Ovary (tissue), 7 donors: ENCODE measurements at regions not wholly inside any gene's neighbourhood (a gene's known extent, or its start where the extent isn't known, plus 50 kb on each side); places are given as distances from the start of the nearest gene placed in this dataset.
"Not testable (repeated sequence)": the region's sequence is repeated elsewhere in the genome, so short reads cannot be mapped to it uniquely, and the experiment has no call there.

ENCODE experiments used
- DNase-seq, 5 donors: peaks; one replicate each; pipeline ENCODE4 v3.0.0-alpha.2; 2019 to 2020
- H3K27ac ChIP-seq, 2 donors: fragments of 200-600 bp; one replicate each; pipeline versions ENCODE4 v1.5.1 to v1.8.0; 2019 to 2022
- H3K27me3 ChIP-seq: fragments of 200-600 bp; one replicate; pipeline ENCODE4 v1.8.0; 2022
- H3K36me3 ChIP-seq: fragments of 200-600 bp; sonication (generic); one replicate; pipeline ENCODE4 v1.5.1; 2019
- H3K4me1 ChIP-seq: one replicate; pipeline ENCODE4 v1.8.1; 2013; ENCODE audit warnings: mild to moderate bottlenecking, moderate library complexity; ENCODE audit not compliant: insufficient read depth
- H3K4me3 ChIP-seq: fragments of 200-600 bp; sonication (generic); one replicate; pipeline ENCODE4 v1.5.1; 2017
- H3K9me3 ChIP-seq, 2 donors: fragments of 200-600 bp in 1 of 2; sonication (generic) in 1 of 2; one replicate each; pipeline versions ENCODE4 v1.5.1 to v1.8.1; 2013 to 2019; ENCODE audit warnings: mild to moderate bottlenecking in 1 of 2, moderate library complexity in 1 of 2
- CTCF ChIP-seq, 3 donors: fragments of 450-650 bp in 2 of 3; fragments of 200-600 bp in 1 of 3; IDR thresholded peaks; one replicate each; pipeline versions ENCODE4 v1.5.1 to v1.8.0; 2016 to 2022; ENCODE audit warnings: antibody characterized with exemption in 3 of 3, mild to moderate bottlenecking in 1 of 3
- EP300 ChIP-seq: sonication (generic); formaldehyde crosslinking; IDR thresholded peaks from one replicate; pipeline ENCODE4 v1.6.1; 2017; ENCODE audit warnings: antibody characterized with exemption
- POLR2A ChIP-seq: fragments of 450-650 bp; IDR thresholded peaks from one replicate; pipeline ENCODE4 v1.6.1; 2017; ENCODE audit warnings: antibody characterized with exemption, mild to moderate bottlenecking, moderate library complexity
- WGBS, 3 donors: extraction: QIAGEN DNeasy Blood & Tissue Kit in 1 of 3; methylation state at CpG; one replicate each; pipeline versions ENCODE4 v1.1.5 to v1.1.7; 2013 to 2017; 5-methylcytosine and 5-hydroxymethylcytosine counted together
- intact Hi-C, 4 donors: fragments of 100-400 bp; cut with DNase I; formaldehyde crosslinking; loops; one replicate each; pipeline versions ENCODE4 v1.11.0 to v1.15.1; 2022 to 2023
- donor health status: DM: no; HTN: no; CAD: no; lungs with moderate emphysema.
- donor health status: DM: no; HTN: no; CAD: no.
- donor health status: Bipolar disorder and iron deficiency.
- donor health status: DM: no; HTN: no; CAD: no.
- donor health status: DM: yes; HTN: yes; CAD: no.

DNA sequence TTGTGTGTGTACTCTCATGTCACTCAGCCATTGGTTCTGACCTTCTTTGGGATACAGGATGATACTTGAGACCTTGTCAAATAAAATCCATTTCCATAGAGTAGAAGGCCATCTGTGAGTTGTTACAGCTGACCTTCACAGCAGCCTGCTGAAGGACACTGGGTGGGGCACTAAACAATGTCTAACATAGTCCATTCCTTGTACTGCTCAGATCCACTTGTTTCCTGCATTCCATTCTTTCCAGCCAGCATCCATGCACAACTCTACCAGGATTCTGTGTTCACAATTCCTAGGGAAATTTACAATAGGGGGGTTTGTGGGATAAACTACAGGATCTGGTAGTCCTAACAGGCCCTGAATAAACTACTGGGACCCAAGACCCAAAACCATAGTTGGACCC is 286.4 kb downstream of the RASEF start:
- intact Hi-C loops: no loop called here
- H3K4me3 ChIP-seq: no peak overlapping the region
- no peak overlapping the region for H3K27ac ChIP-seq
- TF ChIP-seq POLR2A (no peak), CTCF (IDR thresholded peaks at IDR 0.05) (no peak), EP300 (no peak)
- DNase-seq: no peak
- H3K36me3 ChIP-seq: no peaks in the 10 kb centered on the region
- H3K9me3 ChIP-seq: no peaks in the 10 kb centered on the region
- no peaks in the 10 kb centered on the region for H3K27me3 ChIP-seq
- no peaks in the 10 kb centered on the region for H3K4me1 ChIP-seq

DNA sequence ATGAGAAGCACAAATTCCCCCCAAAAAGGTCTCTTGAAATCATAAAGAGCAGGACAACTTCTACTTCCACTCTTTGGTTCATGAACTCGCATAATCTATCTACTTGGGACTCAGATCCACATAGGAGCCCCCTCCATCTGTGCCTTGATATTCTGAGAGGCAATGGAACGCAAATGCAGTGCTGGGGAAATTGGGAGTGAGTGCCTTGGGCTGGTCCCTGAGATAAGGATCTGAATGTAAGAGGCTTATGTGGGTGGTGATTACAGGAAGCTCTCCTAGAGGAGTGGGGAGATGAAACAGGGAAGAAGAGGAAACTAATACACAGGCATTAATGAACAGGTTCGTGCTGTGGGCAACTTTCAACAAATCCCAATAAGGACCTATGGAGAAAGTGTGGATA is 285.6 kb downstream of the RASEF start:
- 86 to 91% (median 88%) methylated on average over 3 of the region's 3 CpGs for WGBS, 3 donors
- Histone ChIP-seq H3K27ac (no peak overlapping the region), H3K27me3 (no peaks in the 10 kb centered on the region), H3K4me3 (no peak overlapping the region), H3K9me3 (no peaks in the 10 kb centered on the region), H3K36me3 (no peaks in the 10 kb centered on the region), H3K4me1 (no peaks in the 10 kb centered on the region)
- no peak for TF ChIP-seq POLR2A
- no peak for TF ChIP-seq EP300
- TF ChIP-seq CTCF (IDR thresholded peaks at IDR 0.05): no peak
- intact Hi-C loops: no loop called here
- DNase-seq: no peak

GRCh38 chr9:82778923-82779322 is 284.0 kb downstream of the RASEF start:
- H3K9me3 ChIP-seq, H3K27ac ChIP-seq, H3K4me3 ChIP-seq, DNase-seq, H3K36me3 ChIP-seq, intact Hi-C loops, H3K4me1 ChIP-seq, H3K27me3 ChIP-seq: not testable (repeated sequence)
- 90 to 96% (median 91%) methylated on average over 4 of the region's 4 CpGs for WGBS, 3 donors

GRCh38 chr9:82780017-82780416 is 282.9 kb downstream of the RASEF start:
- H3K27ac ChIP-seq: no peak overlapping the region
- H3K4me1 ChIP-seq: no peaks in the 10 kb centered on the region
- H3K36me3 ChIP-seq: no peaks in the 10 kb centered on the region
- H3K9me3 ChIP-seq: no peaks in the 10 kb centered on the region
- no peak for DNase-seq
- 95 to 97% (median 96%) methylated on average over 2 of the region's 2 CpGs for WGBS, 3 donors
- intact Hi-C loops: no loop called here
- H3K27me3 ChIP-seq: no peaks in the 10 kb centered on the region
- no peak overlapping the region for H3K4me3 ChIP-seq
- no peak for TF ChIP-seq POLR2A
- no peak for TF ChIP-seq CTCF (IDR thresholded peaks at IDR 0.05)
- TF ChIP-seq EP300: no peak

DNA sequence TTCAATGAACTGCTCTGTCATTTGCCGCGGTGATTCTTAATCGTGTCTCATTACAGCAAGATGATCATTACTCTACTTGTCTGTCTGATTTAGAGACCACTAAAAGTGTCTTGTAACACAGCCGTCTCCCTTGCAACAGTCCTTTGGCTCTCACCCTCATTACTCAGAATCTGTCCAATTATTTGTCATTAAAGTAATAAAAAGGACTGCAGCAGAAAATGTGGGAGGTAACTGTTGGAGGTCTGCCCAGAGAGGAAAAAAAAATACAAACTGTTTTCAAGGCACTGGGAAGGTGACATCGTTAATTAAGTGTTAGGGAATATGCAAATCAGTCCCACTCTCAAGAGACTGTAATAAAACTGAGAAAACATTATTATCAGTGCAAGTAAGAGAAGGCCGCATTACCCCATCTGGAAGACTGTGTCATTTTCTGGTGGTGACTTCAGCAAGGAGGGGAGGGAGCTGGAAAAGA is 281.0 kb downstream of the RASEF start:
- Histone ChIP-seq H3K36me3 (no peaks in the 10 kb centered on the region), H3K27me3 (no peaks in the 10 kb centered on the region), H3K4me3 (no peak overlapping the region), H3K4me1 (no peaks in the 10 kb centered on the region), H3K9me3 (no peaks in the 10 kb centered on the region), H3K27ac (no peak overlapping the region)
- no peak for DNase-seq
- WGBS, 3 donors: 17 to 21% (median 18%) methylated on average over 6 of the region's 6 CpGs
- no peak for TF ChIP-seq EP300
- no peak for TF ChIP-seq POLR2A
- no peak for TF ChIP-seq CTCF (IDR thresholded peaks at IDR 0.05)
- intact Hi-C loops: no loop called here
